ENCODE measurements at regions not wholly inside any gene's neighbourhood (a gene's known extent, or its start where the extent isn't known, plus 50 kb on each side); places are given as distances from the start of the nearest gene placed in this dataset.
"Not testable (repeated sequence)": the region's sequence is repeated elsewhere in the genome, so short reads cannot be mapped to it uniquely, and the experiment has no call there.

DNA sequence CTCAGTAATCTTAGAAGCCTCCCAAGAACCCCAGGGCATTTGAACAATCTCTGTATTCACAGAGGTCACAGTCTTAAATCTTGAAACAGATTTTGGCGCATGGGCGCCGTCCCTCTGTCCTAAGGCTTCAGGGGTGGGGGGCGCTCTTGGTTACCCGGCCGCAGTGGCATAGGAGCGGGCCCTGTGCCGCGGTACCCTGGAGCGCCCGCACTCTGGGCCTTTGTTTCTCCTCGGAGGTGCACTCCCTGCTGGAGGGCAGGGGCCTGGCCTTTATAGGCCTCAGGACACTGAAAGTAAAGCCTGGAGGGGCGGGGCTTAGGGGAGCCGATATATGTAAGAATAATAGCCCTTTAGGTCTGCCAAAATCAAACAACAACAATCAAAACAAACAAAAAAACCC is 197.3 kb upstream of the FOLH1 start:
- H3K27ac ChIP-seq, result no peak overlapping the region
- TF ChIP-seq, protein P1, sequence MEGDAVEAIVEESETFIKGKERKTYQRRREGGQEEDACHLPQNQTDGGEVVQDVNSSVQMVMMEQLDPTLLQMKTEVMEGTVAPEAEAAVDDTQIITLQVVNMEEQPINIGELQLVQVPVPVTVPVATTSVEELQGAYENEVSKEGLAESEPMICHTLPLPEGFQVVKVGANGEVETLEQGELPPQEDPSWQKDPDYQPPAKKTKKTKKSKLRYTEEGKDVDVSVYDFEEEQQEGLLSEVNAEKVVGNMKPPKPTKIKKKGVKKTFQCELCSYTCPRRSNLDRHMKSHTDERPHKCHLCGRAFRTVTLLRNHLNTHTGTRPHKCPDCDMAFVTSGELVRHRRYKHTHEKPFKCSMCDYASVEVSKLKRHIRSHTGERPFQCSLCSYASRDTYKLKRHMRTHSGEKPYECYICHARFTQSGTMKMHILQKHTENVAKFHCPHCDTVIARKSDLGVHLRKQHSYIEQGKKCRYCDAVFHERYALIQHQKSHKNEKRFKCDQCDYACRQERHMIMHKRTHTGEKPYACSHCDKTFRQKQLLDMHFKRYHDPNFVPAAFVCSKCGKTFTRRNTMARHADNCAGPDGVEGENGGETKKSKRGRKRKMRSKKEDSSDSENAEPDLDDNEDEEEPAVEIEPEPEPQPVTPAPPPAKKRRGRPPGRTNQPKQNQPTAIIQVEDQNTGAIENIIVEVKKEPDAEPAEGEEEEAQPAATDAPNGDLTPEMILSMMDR (IDR thresholded peaks at IDR 0.05), result no peak
- H3K4me1 ChIP-seq (ENCODE audit: insufficient read depth), result no peaks in the 10 kb centered on the region
- no peaks in the 10 kb centered on the region for H3K9me3 ChIP-seq
- no peaks in the 10 kb centered on the region for H3K27me3 ChIP-seq
- no peak overlapping the region for H3K4me3 ChIP-seq
- H3K36me3 ChIP-seq, result no peaks in the 10 kb centered on the region
- intact Hi-C loops (cut with DNase I), result no loop called here
- no peak for DNase-seq
- 85 to 92% (median 88%) methylated on average over 14 of the region's 14 CpGs for WGBS, 3 donors

DNA sequence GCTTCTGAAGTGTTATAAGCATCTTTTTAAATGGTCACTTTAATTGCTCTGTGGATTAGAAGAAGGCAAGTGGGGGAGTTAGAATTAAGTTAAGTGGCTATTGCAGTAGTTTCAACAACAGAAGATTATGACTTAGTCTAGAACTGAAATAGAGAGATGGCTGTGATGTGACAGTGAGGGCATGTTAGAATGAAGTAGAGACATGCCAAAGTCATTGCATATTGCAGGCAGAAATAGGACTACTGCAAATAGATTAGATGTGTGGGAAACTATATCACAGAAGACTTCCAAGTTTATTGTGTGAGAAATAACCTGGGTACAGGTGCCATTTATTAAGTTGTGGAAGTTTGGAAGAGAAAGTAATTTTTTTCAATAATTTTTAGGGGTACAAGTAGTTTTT is 187.4 kb upstream of the FOLH1 start:
- H3K27me3 ChIP-seq; H3K36me3 ChIP-seq; H3K4me3 ChIP-seq; DNase-seq; H3K4me1 ChIP-seq (ENCODE audit: insufficient read depth); intact Hi-C loops (cut with DNase I); H3K9me3 ChIP-seq; H3K27ac ChIP-seq: not testable (repeated sequence)

DNA sequence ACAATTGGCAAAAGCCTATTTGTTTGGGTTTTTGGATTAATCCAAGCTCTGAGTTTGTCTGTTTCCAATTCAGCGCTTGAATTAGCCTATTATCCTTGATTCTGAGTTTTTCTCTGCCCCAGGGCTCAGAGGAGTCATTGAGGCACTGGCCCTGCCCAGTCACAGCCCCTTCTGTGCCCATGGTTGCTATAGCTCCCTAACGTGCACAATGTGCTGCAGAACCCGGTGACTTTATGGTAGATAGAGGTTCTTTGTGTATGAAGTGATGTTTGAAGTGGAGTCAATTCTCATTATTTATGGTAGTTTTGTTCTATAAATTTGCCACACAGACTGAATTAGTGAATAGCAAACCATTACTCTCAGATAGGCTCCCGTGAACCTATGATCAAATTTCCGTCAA is 182.0 kb upstream of the FOLH1 start:
- H3K4me1 ChIP-seq (ENCODE audit: insufficient read depth); H3K36me3 ChIP-seq; intact Hi-C loops (cut with DNase I); DNase-seq; H3K4me3 ChIP-seq; H3K9me3 ChIP-seq; H3K27ac ChIP-seq; H3K27me3 ChIP-seq: not testable (repeated sequence)
- 74 to 85% (median 75%) methylated on average over 5 of the region's 5 CpGs for WGBS, 3 donors

DNA sequence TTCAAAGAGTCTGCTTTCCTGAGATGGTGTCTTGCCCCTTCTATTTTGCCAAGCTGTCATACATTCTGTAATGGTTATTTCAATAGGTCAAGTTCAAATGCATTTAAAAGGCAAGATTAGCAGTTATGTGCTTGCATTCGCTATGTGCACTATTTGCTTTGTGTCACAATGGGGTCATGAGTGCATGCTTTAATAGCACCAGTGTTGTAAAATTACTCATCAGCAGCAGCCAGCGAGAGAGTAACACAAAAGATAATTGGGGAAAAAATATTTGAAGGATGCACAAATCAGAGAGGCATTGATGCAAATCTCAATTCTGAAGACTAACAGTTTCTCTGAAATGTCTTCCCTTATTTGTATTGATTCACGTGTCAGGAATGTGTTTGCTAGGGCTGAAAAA is 180.7 kb upstream of the FOLH1 start:
- H3K4me3 ChIP-seq; DNase-seq; H3K36me3 ChIP-seq; intact Hi-C loops (cut with DNase I); H3K27me3 ChIP-seq; H3K9me3 ChIP-seq; H3K4me1 ChIP-seq (ENCODE audit: insufficient read depth); H3K27ac ChIP-seq: not testable (repeated sequence)
- 34 to 46% (median 40%) methylated on average over 3 of the region's 3 CpGs for WGBS, 3 donors

DNA sequence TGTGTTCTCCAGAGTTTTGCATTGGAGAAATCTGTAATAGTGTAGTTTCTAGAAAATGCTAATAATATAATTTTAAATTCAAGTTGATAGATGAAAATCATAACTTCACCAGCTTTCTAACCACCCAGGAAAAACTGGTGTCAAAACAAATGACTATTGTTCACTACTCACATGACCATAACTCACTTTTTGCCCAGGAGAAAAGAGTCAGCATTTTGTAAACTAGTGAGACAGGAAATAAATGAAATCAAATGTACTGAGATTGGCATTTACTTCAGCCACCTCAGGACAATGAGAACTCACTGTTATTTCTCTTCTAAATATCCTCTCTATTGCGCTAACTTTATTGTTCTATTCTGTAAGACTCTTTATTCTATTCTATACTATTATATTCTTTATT is 176.0 kb upstream of the FOLH1 start:
- H3K36me3 ChIP-seq; H3K27me3 ChIP-seq; DNase-seq; H3K4me3 ChIP-seq; intact Hi-C loops (cut with DNase I); H3K27ac ChIP-seq; H3K4me1 ChIP-seq (ENCODE audit: insufficient read depth); H3K9me3 ChIP-seq: not testable (repeated sequence)
- WGBS, 3 donors, result 93 to 94% (median 93%) methylated on average over 1 of the region's 1 CpG

DNA sequence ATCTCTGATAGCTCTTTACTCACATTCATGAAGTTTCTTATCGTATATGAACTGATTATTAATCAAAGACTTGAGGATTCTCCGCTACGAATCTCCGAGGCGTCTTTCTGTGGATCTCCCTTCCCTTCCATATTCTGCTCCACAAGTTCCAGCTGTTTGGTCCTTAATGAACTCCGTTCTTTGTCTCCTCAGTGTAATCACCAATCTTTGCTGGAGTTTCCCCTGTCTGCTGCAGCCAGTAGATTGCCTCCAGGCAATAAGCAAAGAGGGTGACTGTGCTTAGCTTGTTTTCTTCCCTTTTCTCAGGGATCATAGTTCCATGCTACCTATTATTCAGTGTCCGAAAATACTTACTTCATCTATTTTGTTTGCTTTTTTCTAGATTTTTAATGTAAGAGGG is 169.6 kb upstream of the FOLH1 start:
- DNase-seq, result no peak
- WGBS, 3 donors, result 82 to 89% (median 88%) methylated on average over 7 of the region's 7 CpGs
- TF ChIP-seq EP300 (IDR thresholded peaks at IDR 0.05) (no peak), POLR2A (IDR thresholded peaks at IDR 0.05) (no peak)
- TF ChIP-seq, protein P1 (IDR thresholded peaks at IDR 0.05), result no peak

DNA sequence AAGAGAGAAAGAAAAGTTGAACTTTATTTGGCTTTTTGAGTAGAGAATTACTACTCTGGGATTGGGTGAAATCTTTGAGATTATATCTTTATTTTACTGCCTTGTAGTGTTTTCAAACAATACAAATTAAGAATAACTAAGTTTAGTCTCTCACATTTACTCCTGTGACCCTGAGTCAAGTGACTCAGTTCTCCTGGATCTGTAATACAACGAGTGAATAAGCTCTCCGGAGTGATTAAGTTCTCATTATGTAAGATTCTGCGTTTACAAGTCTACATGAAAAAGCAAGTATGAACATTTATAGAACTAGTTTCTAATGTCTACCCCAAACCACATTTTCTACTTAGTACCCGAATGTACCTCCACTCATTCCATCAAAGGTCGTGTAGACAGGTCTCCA is 165.5 kb upstream of the FOLH1 start:
- intact Hi-C loops (cut with DNase I); H3K36me3 ChIP-seq; DNase-seq; H3K4me3 ChIP-seq; H3K4me1 ChIP-seq (ENCODE audit: insufficient read depth); H3K27ac ChIP-seq; H3K27me3 ChIP-seq; H3K9me3 ChIP-seq: not testable (repeated sequence)
- 60 to 67% (median 63%) methylated on average over 5 of the region's 5 CpGs for WGBS, 3 donors

More for the DNA sequence above, 169.6 kb upstream of the FOLH1 start:
- Histone ChIP-seq H3K27me3 (no peaks in the 10 kb centered on the region), H3K4me3 (no peak overlapping the region), H3K4me1 (ENCODE audit: insufficient read depth) (no peaks in the 10 kb centered on the region), H3K36me3 (no peaks in the 10 kb centered on the region), H3K9me3 (no peaks in the 10 kb centered on the region), H3K27ac (no peak overlapping the region)
- intact Hi-C loops (cut with DNase I), result no loop called here

DNA sequence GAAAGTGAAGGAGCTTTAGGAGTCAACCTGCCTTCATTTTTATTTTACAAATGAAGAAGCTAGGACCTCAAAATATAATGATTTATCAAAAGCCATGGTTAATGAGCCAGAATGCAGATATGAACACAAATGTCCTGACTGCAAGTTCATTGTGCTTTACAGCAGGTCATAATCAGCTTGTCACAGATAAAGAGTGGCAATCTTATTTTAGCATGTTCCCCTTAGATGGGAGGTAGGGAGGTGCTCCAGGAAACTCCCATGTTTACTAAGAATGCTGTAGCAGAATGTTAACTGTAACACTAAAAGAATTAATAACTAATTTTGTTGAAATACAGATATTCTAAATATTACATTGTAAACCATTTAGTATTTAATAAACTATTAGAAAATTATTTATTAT is 165.0 kb upstream of the FOLH1 start:
- DNase-seq; H3K4me3 ChIP-seq; H3K36me3 ChIP-seq; H3K9me3 ChIP-seq; H3K27ac ChIP-seq; intact Hi-C loops (cut with DNase I); H3K27me3 ChIP-seq; H3K4me1 ChIP-seq (ENCODE audit: insufficient read depth): not testable (repeated sequence)

Data from ovary (tissue), 7 donors.